NCI-H2196 (cell line): ENCODE measurements at regions not wholly inside any gene's neighbourhood (a gene's known extent, or its start where the extent isn't known, plus 50 kb on each side); places are given as distances from the start of the nearest gene placed in this dataset.

Source experiments
- DNase-seq: peaks from one replicate; lab custom pipeline; 2025; ENCODE audit not compliant: unreplicated experiment; lab: John Stamatoyannopoulos, UW

- DNase-seq, result no peak
Observed at GRCh38 chr2:128399690-128400291, 81.1 kb upstream of the HS6ST1 start.

DNA sequence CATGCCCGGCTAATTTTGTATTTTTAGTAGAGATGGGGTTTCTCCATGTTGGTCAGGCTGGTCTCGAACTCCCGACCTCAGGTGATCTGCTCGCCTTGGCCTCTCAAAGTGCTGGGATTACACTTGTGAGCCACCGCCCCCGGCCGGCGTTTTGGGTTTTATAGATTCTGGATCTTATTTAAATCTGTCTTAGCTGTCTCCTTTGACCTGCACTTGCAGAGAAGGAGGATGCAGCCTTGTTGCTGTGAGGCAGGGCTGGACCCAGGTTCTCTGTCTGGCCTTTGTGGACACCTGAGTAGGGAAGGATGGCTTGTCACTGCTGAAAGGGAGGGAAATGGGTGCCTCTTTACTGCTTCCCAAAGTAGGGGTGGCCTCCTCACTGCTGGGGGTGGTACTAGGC, 83.0 kb upstream of the HS6ST1 start:
- no peak for DNase-seq

- DNase-seq, result no peak
Observed at GRCh38 chr2:128402911-128403670, 84.4 kb upstream of the HS6ST1 start.

GRCh38 chr2:128403814-128404708, 85.4 kb upstream of the HS6ST1 start:
- DNase-seq, result no peak

GRCh38 chr2:128404709-128405466, 86.2 kb upstream of the HS6ST1 start:
- no peak for DNase-seq

- DNase-seq, result no peak
Observed at GRCh38 chr2:128405467-128405900, 86.8 kb upstream of the HS6ST1 start.

DNA sequence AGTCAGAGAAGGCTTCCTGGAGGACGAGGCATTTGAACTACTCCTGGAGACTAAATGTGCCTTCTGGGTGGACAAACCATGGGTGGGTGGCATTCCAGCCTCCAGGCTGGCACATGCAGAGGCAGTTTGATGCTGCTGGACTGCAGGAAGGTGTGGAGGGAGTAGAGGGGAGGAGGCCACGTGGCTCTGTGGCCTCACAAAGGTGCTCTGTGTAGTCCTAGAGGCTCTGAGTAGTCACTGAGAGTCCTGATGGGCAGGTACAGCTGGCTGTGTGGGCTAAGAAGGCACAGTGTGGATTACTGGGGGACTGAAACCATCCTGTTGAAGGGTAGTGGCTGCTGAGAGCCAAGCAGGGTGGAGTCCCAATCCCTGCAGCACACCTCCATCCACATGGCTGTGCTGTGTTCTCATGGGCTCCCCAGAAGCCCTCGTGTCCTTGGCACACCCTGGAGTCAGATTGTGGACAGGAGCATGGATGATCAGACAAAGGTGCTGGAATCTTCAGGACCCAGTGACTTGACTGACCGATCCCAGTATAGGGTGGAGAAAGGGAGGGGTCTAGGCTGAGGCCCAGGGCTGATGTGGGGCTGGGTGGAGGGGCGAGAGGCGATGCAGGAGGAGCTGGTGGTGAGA, 87.4 kb upstream of the HS6ST1 start:
- no peak for DNase-seq

DNA sequence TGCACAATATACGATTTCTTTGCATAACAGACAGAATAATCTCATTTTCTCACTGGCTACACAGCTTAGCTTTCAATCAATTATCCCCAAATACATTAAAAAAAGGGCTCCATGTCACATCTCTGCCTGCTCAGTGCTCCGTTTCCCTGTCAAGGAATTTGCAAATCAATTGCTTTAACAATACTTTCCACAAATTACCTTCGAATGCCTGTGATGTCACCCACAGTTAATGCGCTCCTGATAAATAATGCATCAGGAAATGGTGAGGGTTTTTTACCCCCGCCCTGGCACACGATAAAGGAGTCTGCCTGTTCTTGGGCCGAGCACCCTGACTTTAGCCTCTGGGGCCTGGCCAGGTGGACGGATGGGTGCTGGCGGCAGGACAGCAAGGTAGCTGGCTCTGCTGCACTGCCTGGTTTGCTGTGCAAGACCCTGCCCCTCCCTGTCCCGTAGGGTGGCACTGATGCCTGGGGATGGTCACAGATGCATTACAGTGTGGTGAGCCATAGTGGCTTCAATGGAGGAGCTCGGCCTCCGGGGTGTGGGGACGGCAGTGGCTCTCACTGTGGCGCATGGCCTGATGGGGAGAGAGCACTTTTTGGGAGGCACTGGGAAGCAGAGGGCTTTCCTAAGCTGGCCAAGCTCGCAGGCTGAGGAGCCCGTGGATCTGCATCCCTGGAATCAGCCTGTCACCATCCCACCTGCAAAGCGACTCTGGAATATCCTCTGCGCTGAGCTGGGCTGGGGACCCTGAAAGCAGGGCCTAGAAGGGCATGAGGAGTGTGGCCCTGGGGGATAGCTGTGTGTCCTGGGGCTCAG, 88.3 kb upstream of the HS6ST1 start:
- DNase-seq, result no peak

DNA sequence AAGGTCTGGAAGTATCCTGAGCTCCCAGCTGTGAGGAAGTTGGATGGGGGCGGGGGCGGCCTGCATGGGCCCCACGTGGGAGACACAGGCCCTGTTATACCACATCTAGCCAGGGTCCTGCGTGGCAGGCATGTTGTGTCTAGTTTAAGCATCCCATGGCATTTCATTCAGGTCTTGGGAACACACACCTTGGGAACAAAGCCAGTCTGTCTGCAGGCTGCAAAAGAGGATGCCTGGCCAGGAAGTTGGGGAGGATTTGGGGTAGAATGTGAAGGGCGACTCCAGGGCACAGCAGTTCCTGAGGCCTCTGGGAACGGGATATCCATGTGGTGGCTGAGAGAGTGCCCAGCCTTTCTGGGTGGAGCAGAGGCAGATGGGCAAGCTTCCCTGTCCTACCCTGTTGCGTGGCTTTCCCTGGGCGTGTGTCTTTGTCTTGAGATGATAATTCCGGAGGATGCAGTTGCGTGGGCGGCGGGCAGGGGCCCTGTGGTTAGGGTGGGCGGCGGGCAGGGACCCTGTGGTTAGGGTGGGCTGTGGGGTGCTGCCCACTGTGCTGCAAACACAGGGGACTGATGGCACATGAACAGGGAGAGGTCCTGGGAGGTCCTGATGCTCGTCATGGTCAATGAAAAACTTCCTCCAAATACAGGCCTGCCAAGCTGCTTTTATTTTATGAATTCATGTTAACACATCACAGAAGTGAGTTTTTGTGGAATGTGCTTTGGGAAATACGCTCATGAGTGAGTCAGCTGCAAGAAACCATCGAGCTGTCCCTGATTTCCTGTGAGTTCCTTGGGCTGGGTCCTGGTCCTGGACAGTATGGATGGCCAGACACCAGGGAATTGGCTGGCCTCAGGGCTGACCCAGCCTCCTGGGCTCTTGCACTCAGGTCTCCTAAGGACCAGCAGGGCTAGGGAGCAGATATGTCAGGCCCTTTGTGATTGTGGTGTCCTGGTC, 90.0 kb upstream of the HS6ST1 start:
- DNase-seq, result no peak

DNA sequence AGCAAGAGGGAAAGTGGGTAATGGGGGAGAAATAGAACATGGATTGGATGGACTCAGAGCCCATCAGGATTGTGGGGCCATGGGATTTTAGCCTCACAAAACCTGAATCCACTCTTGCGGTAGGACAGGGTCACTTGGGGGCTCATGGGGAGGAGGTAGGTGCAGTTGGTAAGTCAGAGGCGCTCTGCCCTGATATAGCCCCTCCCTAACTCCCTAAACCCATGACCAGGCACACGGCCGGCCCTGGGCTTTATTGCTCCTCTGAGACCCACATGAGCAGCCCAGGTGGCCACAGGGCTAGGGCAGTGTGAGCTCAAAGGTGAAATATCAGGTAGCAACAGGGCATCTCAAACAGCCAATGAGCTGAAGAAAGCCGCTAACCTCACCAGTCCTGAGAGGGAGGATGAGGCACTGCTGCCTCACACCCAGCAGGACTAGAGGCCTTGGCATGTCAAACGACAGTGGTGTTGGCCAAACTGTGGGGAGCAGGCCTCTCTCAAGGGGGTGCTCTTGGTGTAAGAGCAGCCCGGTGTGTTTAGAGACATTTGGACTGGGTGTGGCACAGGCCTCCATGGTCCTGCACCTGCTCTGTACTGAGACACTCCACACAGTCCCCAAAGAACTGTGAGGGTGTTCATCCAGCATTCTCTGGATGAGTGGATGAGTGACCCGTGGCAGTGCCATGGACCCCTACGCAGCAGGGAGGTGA, 90.8 kb upstream of the HS6ST1 start:
- no peak for DNase-seq

- no peak for DNase-seq
Observed at GRCh38 chr2:128410035-128410757, 91.5 kb upstream of the HS6ST1 start.

- no peak for DNase-seq
Observed at GRCh38 chr2:128410758-128411215, 92.1 kb upstream of the HS6ST1 start.

- DNase-seq, result no peak
Observed at GRCh38 chr2:128411431-128411830, 92.8 kb upstream of the HS6ST1 start.

- DNase-seq, result no peak
Observed at GRCh38 chr2:128412181-128412871, 93.7 kb upstream of the HS6ST1 start.

DNA sequence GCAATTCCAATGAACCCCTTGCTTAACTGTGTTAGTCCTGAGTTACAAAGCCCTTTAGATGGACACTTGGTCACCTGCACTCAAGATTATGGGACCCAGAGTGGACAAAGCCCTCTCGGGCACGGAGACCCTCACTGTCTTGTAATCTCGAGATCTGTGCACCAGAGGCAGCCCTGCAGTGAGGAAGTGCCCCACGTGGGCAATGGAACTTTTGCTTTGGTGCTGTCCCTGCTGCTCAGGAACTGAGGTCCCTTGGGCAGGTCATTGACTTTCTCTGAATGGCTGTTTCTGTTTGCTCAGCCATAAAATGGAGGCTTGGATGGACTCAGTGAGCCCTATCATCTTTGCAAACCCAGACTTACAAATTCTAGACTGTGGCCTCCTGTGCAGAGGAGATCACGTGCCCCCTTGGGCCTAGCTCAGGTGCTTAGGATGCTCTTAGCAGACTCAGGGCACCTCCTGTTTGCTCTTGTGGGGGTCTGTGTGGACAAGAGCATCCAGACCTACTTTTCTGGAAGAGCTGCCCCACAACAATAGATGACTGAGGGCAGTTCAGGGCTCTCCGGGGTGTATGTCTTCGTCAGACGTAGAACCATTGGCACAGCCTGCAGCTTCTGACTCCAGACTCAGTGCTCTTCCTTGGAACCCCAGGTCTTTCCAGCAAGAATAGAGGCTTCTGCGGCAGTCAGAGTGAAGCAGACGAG, 94.5 kb upstream of the HS6ST1 start:
- DNase-seq, result no peak

GRCh38 chr2:128413718-128414341, 95.2 kb upstream of the HS6ST1 start:
- no peak for DNase-seq
